Skeletal muscle satellite cell (primary cell): ENCODE measurements at regions not wholly inside any gene's neighbourhood (a gene's known extent, or its start where the extent isn't known, plus 50 kb on each side); places are given as distances from the start of the nearest gene placed in this dataset.

Experiments used
- H3K27me3 ChIP-seq: 2 replicates; pipeline ENCODE4 v1.7.0; 2013; ENCODE audit warnings: low read length; ENCODE audit not compliant: control insufficient read depth, insufficient read depth
- H3K36me3 ChIP-seq: 2 replicates; pipeline ENCODE4 v1.7.0; 2013; ENCODE audit warnings: mild to moderate bottlenecking, control low read depth, low read length; ENCODE audit not compliant: insufficient read depth
- H3K4me1 ChIP-seq: 2 replicates; pipeline ENCODE4 v1.7.0; 2013; ENCODE audit warnings: low read length; ENCODE audit not compliant: control insufficient read depth, insufficient read depth
- H3K4me2 ChIP-seq: 2 replicates; pipeline ENCODE4 v1.7.0; 2013; ENCODE audit warnings: mild to moderate bottlenecking, low read length
- H3K4me3 ChIP-seq: 2 replicates; pipeline ENCODE4 v1.7.0; 2013; ENCODE audit warnings: low read length
- H3K9ac ChIP-seq: 2 replicates; pipeline ENCODE4 v1.7.0; 2013; ENCODE audit warnings: mild to moderate bottlenecking, low read depth, low read length, moderate library complexity
- H3K9me3 ChIP-seq: replicated peaks from 2 replicates; pipeline ENCODE4 v1.7.0; 2013; ENCODE audit warnings: mild to moderate bottlenecking, control low read depth, low read length

- Histone ChIP-seq H3K36me3 (no peaks in the 10 kb centered on the region), H3K4me2 (no peak overlapping the region), H3K4me3 (no peak overlapping the region), H3K9me3 (no peaks in the 10 kb centered on the region), H3K27me3 (no peaks in the 10 kb centered on the region), H3K4me1 (no peaks in the 10 kb centered on the region), H3K9ac (no peak overlapping the region)
These were observed 307.7 kb upstream of the ADAMTS16 start for GRCh38 chr5:4832471-4832870.

GRCh38 chr5:4833104-4833738 is 306.9 kb upstream of the ADAMTS16 start:
- no peak overlapping the region for H3K4me2 ChIP-seq
- no peak overlapping the region for H3K4me3 ChIP-seq
- no peaks in the 10 kb centered on the region for H3K27me3 ChIP-seq
- no peaks in the 10 kb centered on the region for H3K4me1 ChIP-seq
- no peaks in the 10 kb centered on the region for H3K9me3 ChIP-seq
- H3K36me3 ChIP-seq: no peaks in the 10 kb centered on the region
- no peak overlapping the region for H3K9ac ChIP-seq

GRCh38 chr5:4837489-4838058 is 302.6 kb upstream of the ADAMTS16 start:
- no peak overlapping the region for H3K9ac ChIP-seq
- H3K27me3 ChIP-seq: no peaks in the 10 kb centered on the region
- H3K4me3 ChIP-seq: no peak overlapping the region
- no peaks in the 10 kb centered on the region for H3K4me1 ChIP-seq
- H3K36me3 ChIP-seq: no peaks in the 10 kb centered on the region
- no peaks in the 10 kb centered on the region for H3K9me3 ChIP-seq
- no peak overlapping the region for H3K4me2 ChIP-seq

GRCh38 chr5:4845221-4845620 is 294.9 kb upstream of the ADAMTS16 start:
- Histone ChIP-seq H3K4me1 (no peaks in the 10 kb centered on the region), H3K9ac (no peak overlapping the region), H3K9me3 (no peaks in the 10 kb centered on the region), H3K4me2 (no peak overlapping the region), H3K27me3 (no peaks in the 10 kb centered on the region), H3K36me3 (no peaks in the 10 kb centered on the region), H3K4me3 (no peak overlapping the region)

- Histone ChIP-seq H3K4me3 (no peak overlapping the region), H3K27me3 (no peaks in the 10 kb centered on the region), H3K9me3 (no peaks in the 10 kb centered on the region), H3K4me1 (no peaks in the 10 kb centered on the region), H3K36me3 (no peaks in the 10 kb centered on the region), H3K4me2 (no peak overlapping the region), H3K9ac (no peak overlapping the region)
These were observed 292.4 kb upstream of the ADAMTS16 start for GRCh38 chr5:4847766-4848165.

- H3K9me3 ChIP-seq: no peaks in the 10 kb centered on the region
- no peaks in the 10 kb centered on the region for H3K36me3 ChIP-seq
- H3K4me1 ChIP-seq: no peaks in the 10 kb centered on the region
- H3K9ac ChIP-seq: no peak overlapping the region
- H3K27me3 ChIP-seq: no peaks in the 10 kb centered on the region
- H3K4me3 ChIP-seq: no peak overlapping the region
- no peak overlapping the region for H3K4me2 ChIP-seq
These were observed 285.1 kb upstream of the ADAMTS16 start for GRCh38 chr5:4855036-4855435.

- no peak overlapping the region for H3K4me2 ChIP-seq
- no peak overlapping the region for H3K4me3 ChIP-seq
- no peaks in the 10 kb centered on the region for H3K27me3 ChIP-seq
- H3K36me3 ChIP-seq: no peaks in the 10 kb centered on the region
- no peaks in the 10 kb centered on the region for H3K4me1 ChIP-seq
- no peak overlapping the region for H3K9ac ChIP-seq
- H3K9me3 ChIP-seq: no peaks in the 10 kb centered on the region
These were observed 284.2 kb upstream of the ADAMTS16 start for GRCh38 chr5:4855880-4856279.

GRCh38 chr5:4857761-4858160 is 282.4 kb upstream of the ADAMTS16 start:
- Histone ChIP-seq H3K4me3 (no peak overlapping the region), H3K27me3 (no peaks in the 10 kb centered on the region), H3K4me2 (no peak overlapping the region), H3K9me3 (no peaks in the 10 kb centered on the region), H3K4me1 (no peaks in the 10 kb centered on the region), H3K9ac (no peak overlapping the region), H3K36me3 (no peaks in the 10 kb centered on the region)

- Histone ChIP-seq H3K4me3 (no peak overlapping the region), H3K9ac (no peak overlapping the region), H3K27me3 (no peaks in the 10 kb centered on the region), H3K4me1 (no peaks in the 10 kb centered on the region), H3K9me3 (no peaks in the 10 kb centered on the region), H3K4me2 (no peak overlapping the region), H3K36me3 (no peaks in the 10 kb centered on the region)
These were observed 280.5 kb upstream of the ADAMTS16 start for GRCh38 chr5:4859500-4860235.

- Histone ChIP-seq H3K36me3 (no peaks in the 10 kb centered on the region), H3K27me3 (no peaks in the 10 kb centered on the region), H3K4me1 (no peaks in the 10 kb centered on the region), H3K9me3 (no peaks in the 10 kb centered on the region), H3K9ac (no peak overlapping the region), H3K4me3 (no peak overlapping the region), H3K4me2 (no peak overlapping the region)
These were observed 279.5 kb upstream of the ADAMTS16 start for GRCh38 chr5:4860631-4861030.

GRCh38 chr5:4862500-4862899 is 277.6 kb upstream of the ADAMTS16 start:
- no peak overlapping the region for H3K4me2 ChIP-seq
- H3K36me3 ChIP-seq: no peaks in the 10 kb centered on the region
- H3K4me1 ChIP-seq: no peaks in the 10 kb centered on the region
- H3K9ac ChIP-seq: no peak overlapping the region
- H3K9me3 ChIP-seq: no peaks in the 10 kb centered on the region
- H3K27me3 ChIP-seq: no peaks in the 10 kb centered on the region
- no peak overlapping the region for H3K4me3 ChIP-seq
